ENCODE measurements at regions not wholly inside any gene's neighbourhood (a gene's known extent, or its start where the extent isn't known, plus 50 kb on each side); places are given as distances from the start of the nearest gene placed in this dataset.
A peak's percentile ranks its signal among the peaks of the same experiment; 100 is the strongest.

- H3K27ac ChIP-seq (ENCODE audit: control insufficient read depth, insufficient read depth, low read length), result peak overlapping the region; percentile 49
- no peaks in the 10 kb centered on the region for H3K9me1 ChIP-seq (ENCODE audit: control insufficient read depth, extremely low read depth, insufficient read depth, low read length)
- H3K4me1 ChIP-seq (ENCODE audit: control insufficient read depth, extremely low read depth, insufficient read depth, low read length), result peaks cover 5% of the 10 kb centered on the region
- H3K79me2 ChIP-seq (ENCODE audit: control insufficient read depth, insufficient read depth, low read length), result no peaks in the 10 kb centered on the region
- H4K20me1 ChIP-seq (ENCODE audit: control insufficient read depth, extremely low read depth, insufficient read depth, low read length), result no peaks in the 10 kb centered on the region
- no peaks in the 10 kb centered on the region for H3K27me3 ChIP-seq (ENCODE audit: control insufficient read depth, extremely low read depth, insufficient read depth, low read length)
- dilution Hi-C loops (cut with MboI; ENCODE audit: extremely low pct_ligation_motif_present, low sequenced_read_pairs), result no loop called here
- DNase-seq (ENCODE audit: low read depth, low spot score) (peak; percentile 9), FAIRE-seq (no peak)
- no peaks in the 10 kb centered on the region for H3K36me3 ChIP-seq (ENCODE audit: control insufficient read depth in 2 of 2, extremely low read depth in 1 of 2, insufficient read depth in 2 of 2, low read length in 2 of 2)
- no peak for TF ChIP-seq EZH2 (IDR thresholded peaks at IDR 0.05; ENCODE audit: low read length)
- no peak for TF ChIP-seq CTCF (optimal IDR thresholded peaks at IDR 0.05 in 1 of 3, IDR thresholded peaks at IDR 0.05 in 1 of 3, conservative IDR thresholded peaks at IDR 0.05 in 1 of 3; ENCODE audit: extremely low read depth in 1 of 3, insufficient read depth in 2 of 3, low read length in 3 of 3)
- H3K4me3 ChIP-seq (ENCODE audit: control insufficient read depth in 2 of 3, extremely low read depth in 1 of 3, insufficient read depth in 2 of 3, low read depth in 1 of 3, low read length in 3 of 3), result no peak overlapping the region
- peak overlapping the region; percentile 87 for H2AFZ ChIP-seq (ENCODE audit: control insufficient read depth, low read length)
- H3K4me2 ChIP-seq (ENCODE audit: control insufficient read depth, extremely low read depth, insufficient read depth, low read depth, low read length), result no peak overlapping the region
- no peaks in the 10 kb centered on the region for H3K9me3 ChIP-seq (ENCODE audit: control insufficient read depth, low read depth, low read length)
- no peak overlapping the region for H3K9ac ChIP-seq (ENCODE audit: control insufficient read depth, extremely low read depth, insufficient read depth, low read length)
Observed at GRCh38 chr12:31874961-31875608, 84.1 kb upstream of the RESF1 start.

- Histone ChIP-seq H3K9ac (ENCODE audit: control insufficient read depth, extremely low read depth, insufficient read depth, low read length) (no peak overlapping the region), H3K9me3 (ENCODE audit: control insufficient read depth, low read depth, low read length) (no peaks in the 10 kb centered on the region), H3K4me3 (ENCODE audit: control insufficient read depth in 2 of 3, extremely low read depth in 1 of 3, insufficient read depth in 2 of 3, low read depth in 1 of 3, low read length in 3 of 3) (no peak overlapping the region), H3K79me2 (ENCODE audit: control insufficient read depth, insufficient read depth, low read length) (no peaks in the 10 kb centered on the region), H3K9me1 (ENCODE audit: control insufficient read depth, extremely low read depth, insufficient read depth, low read length) (no peaks in the 10 kb centered on the region), H3K4me1 (ENCODE audit: control insufficient read depth, extremely low read depth, insufficient read depth, low read length) (peaks cover 5% of the 10 kb centered on the region), H4K20me1 (ENCODE audit: control insufficient read depth, extremely low read depth, insufficient read depth, low read length) (no peaks in the 10 kb centered on the region), H3K27ac (ENCODE audit: control insufficient read depth, insufficient read depth, low read length) (no peak overlapping the region), H3K4me2 (ENCODE audit: control insufficient read depth, extremely low read depth, insufficient read depth, low read depth, low read length) (no peak overlapping the region), H3K36me3 (ENCODE audit: control insufficient read depth in 2 of 2, extremely low read depth in 1 of 2, insufficient read depth in 2 of 2, low read length in 2 of 2) (no peaks in the 10 kb centered on the region), H2AFZ (ENCODE audit: control insufficient read depth, low read length) (no peak overlapping the region), H3K27me3 (ENCODE audit: control insufficient read depth, extremely low read depth, insufficient read depth, low read length) (no peaks in the 10 kb centered on the region)
- TF ChIP-seq CTCF (optimal IDR thresholded peaks at IDR 0.05 in 1 of 3, IDR thresholded peaks at IDR 0.05 in 1 of 3, conservative IDR thresholded peaks at IDR 0.05 in 1 of 3; ENCODE audit: extremely low read depth in 1 of 3, insufficient read depth in 2 of 3, low read length in 3 of 3), result no peak
- TF ChIP-seq EZH2 (IDR thresholded peaks at IDR 0.05; ENCODE audit: low read length), result no peak
- DNase-seq (ENCODE audit: low read depth, low spot score), result no peak
- dilution Hi-C loops (cut with MboI; ENCODE audit: extremely low pct_ligation_motif_present, low sequenced_read_pairs), result no loop called here
- FAIRE-seq, result no peak
Observed at GRCh38 chr12:31872831-31873604, 86.2 kb upstream of the RESF1 start.

Data from keratinocyte (primary cell).